WTC11 (cell line): ENCODE measurements at regions not wholly inside any gene's neighbourhood (a gene's known extent, or its start where the extent isn't known, plus 50 kb on each side); places are given as distances from the start of the nearest gene placed in this dataset.

Experiments
- ATAC-seq: fragments of 200-7000 bp; cut with Tn5 transposase; 2 replicates; pipeline ENCODE4 v1.10.0; 2021; ENCODE audit warnings: mild to moderate bottlenecking, moderate library complexity
- CTCF ChIA-PET: fragments of 300-600 bp; sonication (Branson Sonifier 250); formaldehyde crosslinking; loops from one replicate; lab custom pipeline; 2021; ENCODE audit warnings: antibody characterized with exemption; lab: Charles Lee
- POLR2A ChIA-PET: fragments of 350-600 bp; sonication (Branson Sonifier 250); formaldehyde crosslinking; loops from one replicate; lab custom pipeline; 2021; ENCODE audit warnings: antibody characterized with exemption; lab: Charles Lee
- DNase-seq: peaks from one replicate; pipeline ENCODE4 v3.0.0; 2021; ENCODE audit warnings: low spot score
- H3K27ac Mint-ChIP-seq: 2 replicates; pipeline ENCODE4 v1.8.0; 2021; ENCODE audit warnings: mixed read lengths
- H3K27me3 Mint-ChIP-seq: 2 replicates; pipeline ENCODE4 v1.8.0; 2021; ENCODE audit warnings: low read depth, mild to moderate bottlenecking, moderate library complexity, mixed read lengths
- H3K36me3 Mint-ChIP-seq: 2 replicates; pipeline ENCODE4 v1.8.0; 2021; ENCODE audit warnings: mixed read lengths
- H3K4me1 Mint-ChIP-seq: 2 replicates; pipeline ENCODE4 v1.8.0; 2022; ENCODE audit warnings: mixed read lengths
- H3K4me3 Mint-ChIP-seq: 2 replicates; pipeline ENCODE4 v1.8.0; 2021; ENCODE audit warnings: mild to moderate bottlenecking, moderate library complexity, mixed read lengths
- H3K9me3 Mint-ChIP-seq: 2 replicates; pipeline ENCODE4 v1.8.0; 2021; ENCODE audit warnings: mixed read lengths
- CDX4 ChIP-seq: fragments of 250-450 bp; sonication (Bioruptor Pico); IDR thresholded peaks from 2 replicates; pipeline ENCODE4 v1.9.0; 2021; ENCODE audit warnings: moderate library complexity, mild to moderate bottlenecking, inconsistent platforms, borderline replicate concordance
- E2F5 ChIP-seq: sonication (generic); formaldehyde crosslinking; IDR thresholded peaks from 2 replicates; pipeline ENCODE4 v1.8.1; 2022; ENCODE audit warnings: mild to moderate bottlenecking, moderate library complexity, missing genetic modification reagents
- FOXJ3 ChIP-seq: sonication (generic); formaldehyde crosslinking; IDR thresholded peaks from 2 replicates; pipeline ENCODE4 v1.9.0; 2021; ENCODE audit warnings: missing genetic modification reagents, mild to moderate bottlenecking, borderline replicate concordance
- GABPB1 ChIP-seq: sonication (generic); formaldehyde crosslinking; IDR thresholded peaks from 2 replicates; pipeline ENCODE4 v1.8.1; 2023; ENCODE audit warnings: mild to moderate bottlenecking, missing genetic modification reagents
- IRF1 ChIP-seq: sonication (generic); formaldehyde crosslinking; IDR thresholded peaks from 2 replicates; pipeline ENCODE4 v1.8.0; 2023; ENCODE audit warnings: missing genetic modification reagents
- IRF2 ChIP-seq: sonication (generic); formaldehyde crosslinking; IDR thresholded peaks from 2 replicates; pipeline ENCODE4 v1.8.0; 2022; ENCODE audit warnings: low read depth, missing genetic modification reagents, borderline replicate concordance
- MAX ChIP-seq: sonication (generic); formaldehyde crosslinking; IDR thresholded peaks from 2 replicates; pipeline ENCODE4 v1.8.0; 2022; ENCODE audit warnings: mild to moderate bottlenecking, missing genetic modification reagents
- MLX ChIP-seq: sonication (generic); formaldehyde crosslinking; IDR thresholded peaks from 2 replicates; pipeline ENCODE4 v1.8.1; 2023; ENCODE audit warnings: mild to moderate bottlenecking, missing genetic modification reagents, moderate library complexity
- NR3C1 ChIP-seq: sonication (generic); formaldehyde crosslinking; conservative IDR thresholded peaks from 2 replicates; pipeline ENCODE4 v1.8.1; 2023; ENCODE audit warnings: low read depth, mild to moderate bottlenecking, missing genetic modification reagents
- PRDM15 ChIP-seq: sonication (generic); formaldehyde crosslinking; IDR thresholded peaks from 2 replicates; pipeline ENCODE4 v1.8.0; 2022; ENCODE audit warnings: missing genetic modification reagents
- PRRX2 ChIP-seq: fragments of 250-450 bp; sonication (Bioruptor Pico); IDR thresholded peaks from 2 replicates; pipeline ENCODE4 v1.8.0; 2021; ENCODE audit warnings: mild to moderate bottlenecking
- SP1 ChIP-seq: sonication (generic); formaldehyde crosslinking; conservative IDR thresholded peaks from 2 replicates; pipeline ENCODE4 v1.8.1; 2022; ENCODE audit warnings: missing genetic modification reagents
- TEAD1 ChIP-seq: sonication (generic); formaldehyde crosslinking; IDR thresholded peaks from 2 replicates; pipeline ENCODE4 v1.8.0; 2022; ENCODE audit warnings: mild to moderate bottlenecking, missing genetic modification reagents
- TP53 ChIP-seq: sonication (generic); formaldehyde crosslinking; IDR thresholded peaks from 2 replicates; pipeline ENCODE4 v1.8.1; 2023; ENCODE audit warnings: mild to moderate bottlenecking, missing genetic modification reagents
- USF2 ChIP-seq: sonication (generic); formaldehyde crosslinking; IDR thresholded peaks from 2 replicates; pipeline ENCODE4 v1.8.1; 2023; ENCODE audit warnings: mild to moderate bottlenecking, missing genetic modification reagents, moderate library complexity
- ZBTB43 ChIP-seq: sonication (generic); formaldehyde crosslinking; IDR thresholded peaks from 2 replicates; pipeline ENCODE4 v1.8.1; 2023; ENCODE audit warnings: mild to moderate bottlenecking, missing genetic modification reagents
- ZNF532 ChIP-seq: fragments of 250-450 bp; sonication (Bioruptor Pico); IDR thresholded peaks from 2 replicates; pipeline ENCODE4 v1.9.0; 2021; ENCODE audit warnings: mild to moderate bottlenecking, borderline replicate concordance

- CTCF ChIA-PET, result no interaction called here
- H3K27me3 Mint-ChIP-seq, result no peaks in the 10 kb centered on the region; the same call in none of the 2 replicates
- DNase-seq, result no peak
Measured at GRCh38 chr17:34730816-34731215, 151.4 kb downstream of the TMEM132E start.

GRCh38 chr17:34728771-34729310 is 149.5 kb downstream of the TMEM132E start:
- Mint-ChIP-seq H3K9me3 (peaks cover 13% of the 10 kb centered on the region), H3K27ac (no peak overlapping the region), H3K4me3 (no peak overlapping the region), H3K27me3 (no peaks in the 10 kb centered on the region; the same call in none of the 2 replicates), H3K4me1 (no peaks in the 10 kb centered on the region), H3K36me3 (peaks cover 7% of the 10 kb centered on the region)
- DNase-seq, result peak; percentile 35
- no peak for TF ChIP-seq IRF1 (CRISPR knock-in tag)
- TF ChIP-seq TP53 (CRISPR knock-in tag), result no peak
- TF ChIP-seq SP1, result no peak
- TF ChIP-seq PRRX2 (CRISPR knock-in tag), result no peak
- no peak for TF ChIP-seq ZBTB43 (CRISPR knock-in tag)
- TF ChIP-seq NR3C1, result no peak
- no peak for TF ChIP-seq ZNF532
- POLR2A ChIA-PET, result no interaction called here
- CTCF ChIA-PET, result interaction anchor here (0.8 to 2.0 kb wide), 7 partner anchors 11 to 391 kb away, joined by 3 to 4 read pairs (median 3); no protein-coding TSS in a partner anchor
- ATAC-seq, result peak; percentile 84

More at GRCh38 chr17:34730816-34731215, 151.4 kb downstream of the TMEM132E start:
- no peak for TF ChIP-seq GABPB1
- no peak for TF ChIP-seq TEAD1 (CRISPR knock-in tag)
- H3K4me3 Mint-ChIP-seq, result no peak overlapping the region
- H3K9me3 Mint-ChIP-seq, result peaks cover 13% of the 10 kb centered on the region
- no peak overlapping the region for H3K27ac Mint-ChIP-seq
- POLR2A ChIA-PET, result no interaction called here
- H3K4me1 Mint-ChIP-seq, result no peaks in the 10 kb centered on the region
- ATAC-seq, result no peak
- peaks cover 7% of the 10 kb centered on the region for H3K36me3 Mint-ChIP-seq

GRCh38 chr17:34727601-34728000 is 148.2 kb downstream of the TMEM132E start:
- no peaks in the 10 kb centered on the region; the same call in none of the 2 replicates for H3K27me3 Mint-ChIP-seq
- ChIA-PET POLR2A (no interaction called here), CTCF (interaction anchor here (0.8 to 2.0 kb wide), 5 partner anchors 9 to 185 kb away, joined by 3 to 4 read pairs (median 4); no protein-coding TSS in a partner anchor)
- H3K27ac Mint-ChIP-seq, result no peak overlapping the region
- H3K9me3 Mint-ChIP-seq, result peaks cover 13% of the 10 kb centered on the region
- peaks cover 7% of the 10 kb centered on the region for H3K36me3 Mint-ChIP-seq
- DNase-seq, result no peak
- H3K4me1 Mint-ChIP-seq, result no peaks in the 10 kb centered on the region
- no peak for ATAC-seq
- H3K4me3 Mint-ChIP-seq, result no peak overlapping the region
- TF ChIP-seq MAX (CRISPR knock-in tag), result no peak
- TF ChIP-seq PRDM15 (CRISPR knock-in tag), result no peak
- no peak for TF ChIP-seq MLX
- no peak for TF ChIP-seq USF2
- no peak for TF ChIP-seq E2F5
- TF ChIP-seq FOXJ3, result no peak
- TF ChIP-seq CDX4 (CRISPR knock-in tag), result no peak
- no peak for TF ChIP-seq IRF2 (CRISPR knock-in tag)
